Ecto neural progenitor cell (in vitro differentiated cells): ENCODE measurements at regions not wholly inside any gene's neighbourhood (a gene's known extent, or its start where the extent isn't known, plus 50 kb on each side); places are given as distances from the start of the nearest gene placed in this dataset.

Source experiments
- DNase-seq: peaks from one replicate; pipeline ENCODE4 v3.0.0-alpha.2; 2018; ENCODE audit warnings: low spot score

DNA sequence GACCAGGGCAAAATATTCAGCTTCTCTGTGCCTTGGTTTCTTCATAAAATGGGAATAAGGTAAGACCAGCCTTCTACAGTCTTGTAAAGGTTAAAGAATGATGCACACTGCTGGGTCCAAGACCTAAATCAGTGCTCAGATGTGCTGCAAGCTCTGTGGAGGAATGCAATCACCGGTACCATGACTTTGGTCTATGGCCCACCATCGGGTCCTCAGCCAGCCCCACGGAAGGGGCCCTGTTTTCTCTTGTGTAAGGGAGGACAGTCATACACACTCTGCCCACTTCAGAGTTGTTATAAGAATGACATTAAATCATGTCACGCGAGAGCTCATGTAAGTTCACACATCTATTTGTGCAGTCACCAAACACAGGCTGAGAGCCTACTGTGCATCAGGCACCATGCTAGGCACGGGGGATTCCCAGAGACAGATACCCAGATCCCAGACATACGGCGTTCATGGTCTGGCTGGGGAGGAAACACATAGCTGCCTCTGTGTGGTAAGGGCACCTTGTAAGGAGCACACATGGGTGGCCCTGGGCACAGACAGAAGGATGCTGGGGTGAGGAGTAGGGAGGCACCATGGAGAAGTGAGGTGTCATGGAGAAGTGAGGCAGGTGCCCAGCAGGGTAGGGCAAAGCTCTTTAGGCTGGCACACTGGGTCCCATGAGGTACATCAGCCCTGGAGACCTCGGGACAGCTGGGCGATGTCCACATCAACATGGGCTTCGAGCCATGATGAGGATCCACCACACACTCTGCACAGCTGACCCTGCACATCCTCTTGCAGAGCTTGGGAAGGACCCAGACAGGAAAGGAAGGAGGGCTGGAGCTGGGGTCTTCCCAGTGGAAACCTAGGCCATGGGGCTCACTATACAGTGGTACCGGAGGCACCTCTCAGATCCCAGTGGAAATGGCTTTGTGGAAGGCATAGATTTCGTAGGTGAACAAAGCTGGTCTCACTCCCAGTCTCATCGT is 190.4 kb upstream of the DIO3 start:
- no peak for DNase-seq

DNA sequence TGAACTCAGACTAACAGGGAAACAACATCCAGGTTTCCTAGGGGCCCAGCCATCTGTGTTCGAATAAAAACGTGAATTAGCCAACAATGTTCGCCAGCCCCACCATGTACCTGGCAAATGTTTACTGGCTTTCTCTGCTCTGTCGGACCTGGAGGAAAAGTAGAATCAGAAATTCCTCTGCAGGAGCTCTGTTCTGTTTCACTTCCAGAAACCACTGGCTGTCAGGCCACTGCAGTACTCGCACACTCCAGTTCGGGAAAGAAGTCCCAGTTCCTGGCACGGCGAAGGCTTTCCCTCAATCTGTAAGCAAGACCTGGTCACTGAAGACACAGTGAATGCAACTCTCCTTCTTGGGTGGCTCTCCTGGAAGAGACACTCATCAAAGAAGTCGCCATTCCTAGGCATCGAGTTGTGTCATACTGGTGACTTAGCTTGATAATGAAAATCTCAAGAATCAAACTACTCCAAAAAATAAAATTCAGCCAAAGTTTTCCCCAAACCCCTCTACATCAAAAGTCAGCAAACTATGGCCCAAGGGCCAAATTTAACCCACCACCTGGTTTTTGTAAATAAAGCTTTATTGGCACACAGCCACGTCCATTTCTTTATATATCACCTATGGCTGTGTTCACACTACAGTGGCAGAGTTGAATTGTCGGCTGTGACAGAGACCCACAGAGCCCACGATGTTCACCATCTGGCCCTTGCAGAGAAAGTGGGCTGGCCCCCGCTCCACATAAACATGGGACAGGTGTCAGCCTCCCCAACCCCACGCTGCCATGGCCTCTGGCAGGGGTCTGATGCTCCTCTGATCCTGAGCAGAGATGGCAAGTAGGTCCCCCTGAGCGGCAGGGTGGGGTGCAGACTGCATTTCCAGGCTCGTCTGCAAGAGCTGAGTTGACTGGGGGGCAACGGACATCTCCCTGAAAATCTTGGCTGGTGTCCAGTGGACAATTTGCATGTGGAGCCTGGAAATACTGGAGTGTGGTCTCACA is 189.2 kb upstream of the DIO3 start:
- DNase-seq: no peak

DNA sequence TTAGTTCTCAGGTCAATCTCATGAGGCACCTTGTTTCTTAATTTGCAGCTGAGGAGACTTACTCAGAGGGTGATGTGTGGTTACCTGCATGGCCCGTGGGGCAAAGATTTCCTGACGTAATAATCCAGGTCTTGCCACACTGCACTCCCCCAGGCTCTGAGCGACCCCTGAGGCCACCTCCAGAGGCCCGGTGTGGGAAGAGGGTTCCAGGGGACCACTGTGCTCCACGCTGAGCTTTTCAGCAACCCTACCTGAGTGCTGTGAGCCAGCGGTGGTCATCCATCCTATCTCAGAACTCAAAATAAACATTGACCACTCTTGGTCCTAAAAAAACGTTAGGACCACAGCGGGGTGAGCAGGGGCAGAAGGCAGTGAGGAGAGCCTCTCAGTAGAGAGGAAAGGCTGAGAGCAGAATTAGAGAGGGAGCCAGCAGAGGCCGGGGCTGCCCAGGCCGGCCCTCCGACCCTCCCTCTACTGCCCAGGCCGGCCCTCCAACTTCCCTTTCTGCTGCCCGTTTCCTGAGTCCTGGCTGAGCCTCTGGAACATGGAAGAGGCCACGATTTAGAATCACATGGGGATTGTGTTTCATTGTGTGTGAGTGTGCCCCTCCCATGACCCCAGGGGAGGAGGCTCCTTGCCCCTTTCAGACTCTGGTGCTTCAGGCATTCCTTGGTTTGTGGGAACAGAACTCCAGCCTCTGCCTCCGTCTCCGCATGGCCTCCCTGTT is 188.2 kb upstream of the DIO3 start:
- DNase-seq: no peak

DNA sequence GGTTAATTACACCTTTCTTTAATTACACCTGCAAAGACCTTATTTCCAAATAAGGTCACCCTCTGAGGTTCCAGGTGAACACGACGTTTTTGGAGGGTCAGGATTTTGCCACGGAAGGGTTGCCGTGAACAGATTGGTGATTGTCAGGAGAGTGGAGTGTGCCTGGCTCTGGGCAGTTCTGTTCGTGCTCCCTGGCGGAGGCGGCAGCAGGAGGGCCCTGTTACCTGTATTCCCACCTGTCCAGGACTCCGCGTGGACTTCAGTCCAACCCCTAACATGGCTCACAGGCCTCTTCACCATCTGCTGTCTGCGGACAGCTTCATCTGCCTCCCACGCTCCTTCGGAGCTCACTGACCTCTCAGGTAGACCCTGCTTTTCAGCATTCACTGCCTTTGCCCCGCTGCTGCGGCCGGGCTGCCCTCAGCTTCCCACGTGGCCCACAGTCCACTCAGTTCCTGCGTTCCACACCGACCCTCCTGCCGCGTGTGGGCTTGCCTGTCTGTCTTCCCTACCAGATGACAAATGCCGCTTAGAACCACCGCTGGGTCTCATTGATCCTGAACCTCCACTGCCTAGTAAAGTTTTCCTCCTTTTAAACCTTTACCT is 187.5 kb upstream of the DIO3 start:
- no peak for DNase-seq

DNA sequence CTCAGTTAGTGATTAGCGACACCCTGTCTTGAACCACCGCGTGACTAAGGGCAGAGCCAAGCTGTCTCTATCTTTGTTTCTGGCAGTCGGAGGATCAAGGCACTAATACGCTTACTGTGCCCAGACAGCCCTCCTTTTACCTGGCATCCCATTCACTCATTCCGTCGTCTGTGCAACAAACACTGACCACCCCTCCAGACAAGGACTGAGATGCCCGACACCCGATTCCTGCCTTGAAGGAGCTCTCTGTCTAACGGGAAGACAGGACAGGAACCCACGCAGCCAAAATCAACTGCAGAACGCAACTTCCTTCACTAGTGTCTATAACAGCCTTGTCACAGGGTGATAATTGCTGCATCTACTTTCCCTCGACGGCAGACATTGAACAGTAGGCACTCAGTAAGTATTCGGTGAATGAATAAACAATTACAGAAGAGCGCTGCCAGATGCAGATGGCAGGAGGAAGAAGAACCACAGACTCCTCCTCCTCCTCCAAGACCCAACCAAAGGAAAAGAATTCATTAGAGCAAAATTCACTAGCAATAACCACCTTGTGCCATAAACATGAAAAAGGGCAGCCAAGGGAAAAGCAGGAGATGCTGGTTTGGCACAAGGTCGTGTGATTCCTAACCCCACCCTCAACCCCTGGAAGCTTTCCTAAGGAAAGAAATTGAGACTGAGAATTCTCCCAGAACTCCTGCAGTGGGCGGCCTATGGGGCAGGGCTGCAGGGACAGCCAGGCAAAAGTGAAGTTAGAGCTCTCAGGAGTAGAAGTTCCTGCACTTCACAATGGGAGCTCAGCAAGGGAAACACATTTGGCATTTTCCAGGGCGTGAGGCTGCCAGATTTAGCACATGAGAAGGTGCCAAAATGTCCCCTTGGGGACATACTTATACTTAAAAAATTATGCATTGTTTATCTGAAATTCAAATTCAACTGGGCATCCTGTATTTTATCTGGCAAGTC is 186.6 kb upstream of the DIO3 start:
- DNase-seq: no peak

DNA sequence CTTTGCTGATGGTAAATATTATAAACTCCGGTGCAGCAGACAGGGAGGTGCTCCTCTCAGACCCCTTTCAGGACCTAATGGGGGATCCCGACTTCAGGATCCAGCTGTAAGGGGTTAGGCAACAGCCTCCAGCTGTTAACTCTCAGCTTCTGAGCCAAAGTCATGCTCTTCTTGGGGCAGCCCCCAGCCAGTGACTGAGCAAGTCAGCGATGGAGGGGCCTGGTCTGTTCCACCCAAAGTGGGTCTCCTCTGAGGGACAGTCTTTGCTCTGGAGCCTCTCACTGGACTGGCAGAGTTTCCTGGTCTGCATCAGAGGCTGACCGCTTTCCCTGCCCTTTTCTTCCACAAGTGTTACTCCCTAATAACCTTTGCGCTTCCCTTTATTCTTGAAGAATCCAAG is 184.2 kb upstream of the DIO3 start:
- DNase-seq: no peak

DNA sequence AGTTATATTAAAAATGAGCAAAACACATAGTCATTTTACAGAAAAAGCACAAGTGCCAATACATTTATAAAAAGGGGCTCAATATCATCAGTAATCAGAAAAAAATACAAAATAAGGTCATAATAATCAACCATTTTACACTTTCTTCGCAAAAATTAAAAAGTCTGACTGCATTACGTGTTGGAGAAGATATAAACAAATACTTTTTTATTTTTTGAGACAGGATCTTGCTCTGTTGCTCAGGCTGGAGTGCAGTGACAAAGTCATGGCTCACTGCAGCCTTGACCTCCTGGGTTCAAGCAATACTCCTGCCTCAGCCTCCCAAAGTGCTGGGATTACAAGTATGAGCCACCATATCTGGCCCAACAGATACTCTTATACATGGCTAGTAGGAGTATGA is 181.5 kb upstream of the DIO3 start:
- no peak for DNase-seq

DNA sequence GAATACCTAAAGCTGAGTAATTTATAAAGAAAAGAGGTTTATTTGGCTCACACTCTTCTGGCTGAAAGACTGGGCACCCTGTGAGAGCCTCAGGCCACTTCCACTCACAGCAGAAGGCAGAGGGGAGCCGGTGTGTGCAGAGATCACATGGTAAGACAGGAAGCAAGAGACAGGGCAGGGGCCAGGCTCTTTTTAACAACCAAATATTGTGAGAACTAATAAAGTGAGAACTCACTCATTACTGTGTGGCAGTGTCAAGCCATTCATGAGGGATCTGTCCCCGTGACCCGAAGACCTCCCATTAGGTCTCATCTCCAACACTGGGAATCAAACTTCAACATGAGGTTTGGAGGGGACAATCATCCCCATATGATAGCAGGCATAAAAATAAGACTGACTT is 180.8 kb upstream of the DIO3 start:
- no peak for DNase-seq

DNA sequence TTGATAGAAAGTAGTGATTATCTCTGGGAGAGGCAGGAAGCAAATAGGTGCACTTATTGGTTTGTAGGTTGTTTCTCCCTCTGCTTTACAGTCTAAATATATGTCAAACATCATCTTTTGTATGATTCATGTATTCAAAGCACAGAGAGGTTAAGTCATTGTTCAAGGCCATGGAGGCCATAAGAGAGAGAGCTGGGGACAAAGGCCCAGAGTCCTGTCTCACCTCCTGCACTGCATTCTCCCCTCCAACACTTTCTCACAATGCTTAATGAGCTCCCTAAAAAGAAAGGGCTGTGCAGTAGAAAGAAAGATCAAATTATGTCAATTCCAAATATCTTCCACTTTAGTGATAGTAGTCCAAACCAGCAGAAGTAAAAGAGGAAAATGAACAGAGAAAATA is 180.4 kb upstream of the DIO3 start:
- no peak for DNase-seq

DNA sequence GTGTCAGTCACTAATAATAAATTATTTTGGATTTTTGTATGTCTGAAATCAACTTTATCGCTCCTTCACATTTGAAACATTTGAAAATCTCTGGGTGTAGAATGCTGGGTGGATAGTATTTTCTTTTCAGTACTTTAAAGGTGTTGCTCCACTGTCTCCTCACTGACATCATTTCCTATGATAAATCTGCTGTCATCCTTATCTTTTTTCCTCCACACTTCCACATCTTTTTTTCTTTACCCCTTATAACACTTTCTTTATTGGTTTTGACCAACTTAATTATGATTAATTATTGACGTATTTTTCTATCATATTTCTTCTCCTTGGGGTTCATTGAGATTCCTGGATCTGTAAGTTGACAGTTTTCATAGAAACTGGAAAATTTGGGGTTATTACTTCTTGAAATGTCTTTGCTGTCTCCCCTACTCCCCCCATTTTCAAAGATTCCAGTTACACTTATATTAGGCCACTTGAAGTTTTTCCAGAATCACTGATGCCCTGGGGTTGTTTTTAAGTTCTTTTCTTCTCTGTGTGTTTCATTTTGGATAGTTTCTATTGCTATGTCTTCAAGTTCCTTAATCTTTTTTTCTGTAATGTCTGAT is 177.5 kb upstream of the DIO3 start:
- no peak for DNase-seq

DNA sequence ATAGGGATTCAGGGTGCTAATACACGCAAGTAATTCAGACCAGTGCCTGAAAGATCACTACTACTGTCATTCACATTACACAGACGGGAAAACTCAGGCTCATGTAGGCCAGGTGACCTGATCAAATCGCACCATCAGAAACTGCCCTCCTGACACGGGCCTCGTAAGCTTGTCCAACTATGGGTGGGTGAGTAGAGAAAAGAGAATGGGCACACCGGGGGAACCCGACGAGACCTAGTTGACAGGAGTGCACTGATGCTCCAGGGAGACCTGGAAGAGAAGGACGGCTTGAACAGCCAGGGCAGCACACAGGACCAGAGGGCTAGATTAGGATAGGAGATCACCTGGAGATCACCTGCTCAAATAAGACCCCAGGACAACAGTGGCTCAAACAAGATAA is 166.9 kb upstream of the DIO3 start:
- no peak for DNase-seq

DNA sequence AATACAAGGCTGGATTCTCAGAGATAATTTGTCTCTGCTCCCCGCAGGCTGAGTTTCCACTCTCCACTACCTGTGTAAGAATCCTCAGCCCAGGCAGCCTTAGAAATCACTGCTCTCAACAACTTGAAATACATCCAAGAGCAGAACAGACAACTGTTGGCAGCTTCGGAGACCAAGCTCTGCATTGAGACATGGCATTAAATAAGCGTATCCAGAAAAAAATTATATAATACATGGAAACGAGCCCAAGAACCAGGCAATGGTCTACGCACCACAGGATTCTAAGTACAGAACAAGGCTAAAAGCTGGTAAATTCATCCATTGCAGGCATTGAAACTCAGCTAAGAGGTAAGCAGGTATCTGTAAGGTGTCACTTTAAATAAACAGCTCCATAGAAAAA is 165.5 kb upstream of the DIO3 start:
- DNase-seq: no peak

DNA sequence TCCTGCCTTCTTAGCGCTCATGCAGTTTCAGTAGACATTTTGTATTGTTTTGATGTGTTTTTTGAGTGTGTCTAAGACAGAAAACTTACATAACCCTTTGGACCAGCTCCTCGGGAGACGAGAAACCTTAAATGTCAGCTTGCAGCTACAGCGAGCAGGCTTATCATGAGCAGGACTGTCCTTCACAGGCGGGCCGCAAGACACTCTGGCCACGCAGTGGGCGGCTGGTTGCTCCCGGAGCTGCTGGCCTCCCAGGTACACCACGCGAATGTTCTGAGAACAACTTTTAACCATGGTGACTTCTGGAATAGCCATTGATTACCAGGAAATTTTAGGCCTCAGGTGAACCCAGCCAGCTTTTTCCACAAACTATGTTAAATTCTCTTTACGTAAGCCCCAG is 164.1 kb upstream of the DIO3 start:
- DNase-seq: no peak

DNA sequence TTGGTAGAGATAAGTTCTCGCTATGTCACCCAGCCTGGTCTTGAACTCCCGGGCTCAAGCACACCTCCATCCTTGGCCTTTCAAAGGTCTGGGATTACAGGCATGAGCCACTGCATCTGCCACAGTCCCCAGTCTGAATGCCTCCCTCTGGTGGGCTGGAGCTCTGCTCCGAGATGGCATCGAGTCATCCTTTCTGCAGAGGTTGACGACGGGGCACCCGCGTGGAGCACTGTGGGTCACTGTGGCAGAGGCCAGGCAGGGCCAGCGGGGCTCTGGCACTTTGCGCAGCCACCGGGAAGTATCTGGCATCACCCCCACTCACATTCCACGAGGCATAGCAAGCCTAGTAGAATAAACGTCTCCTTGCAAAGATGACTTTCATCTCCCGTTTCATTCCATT is 163.3 kb upstream of the DIO3 start:
- no peak for DNase-seq

DNA sequence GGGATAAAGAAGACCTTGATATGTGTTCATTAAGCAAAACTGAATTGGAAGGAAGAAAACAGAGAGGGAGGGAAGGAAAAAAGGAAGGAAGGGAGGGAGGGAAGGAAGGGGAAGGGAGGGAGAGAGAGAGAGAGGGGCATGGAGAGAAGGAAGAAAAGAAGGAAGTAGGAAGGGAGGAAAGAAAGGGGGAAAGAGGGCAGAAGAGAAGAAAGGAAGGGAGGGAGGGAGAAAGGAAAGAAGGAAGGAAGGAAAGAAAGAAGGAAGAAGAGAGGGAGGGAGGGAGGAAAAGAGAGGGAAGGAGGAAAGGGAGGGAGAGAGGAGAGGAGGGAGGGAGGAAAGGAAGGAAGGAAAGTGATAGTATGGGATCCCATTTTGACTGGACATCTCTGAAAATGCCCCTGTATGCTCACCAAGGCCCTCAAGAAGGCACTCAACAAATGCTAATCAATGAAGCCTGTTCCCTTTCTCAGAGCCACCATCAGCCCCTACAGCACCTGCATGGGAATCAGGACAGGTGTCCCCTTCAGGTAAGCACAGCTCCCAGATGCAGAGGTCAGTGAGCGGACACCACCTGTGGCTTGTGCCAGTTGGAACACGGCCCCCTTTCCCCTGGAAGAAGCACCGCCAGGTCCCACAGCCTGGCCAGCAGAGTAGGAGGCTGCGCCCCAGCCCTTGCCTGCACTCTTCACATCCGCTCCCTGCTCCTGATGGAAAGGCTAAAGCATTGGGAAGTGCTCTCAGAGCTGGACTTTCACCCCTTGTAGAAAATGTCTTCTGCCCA is 161.4 kb upstream of the DIO3 start:
- no peak for DNase-seq

DNA sequence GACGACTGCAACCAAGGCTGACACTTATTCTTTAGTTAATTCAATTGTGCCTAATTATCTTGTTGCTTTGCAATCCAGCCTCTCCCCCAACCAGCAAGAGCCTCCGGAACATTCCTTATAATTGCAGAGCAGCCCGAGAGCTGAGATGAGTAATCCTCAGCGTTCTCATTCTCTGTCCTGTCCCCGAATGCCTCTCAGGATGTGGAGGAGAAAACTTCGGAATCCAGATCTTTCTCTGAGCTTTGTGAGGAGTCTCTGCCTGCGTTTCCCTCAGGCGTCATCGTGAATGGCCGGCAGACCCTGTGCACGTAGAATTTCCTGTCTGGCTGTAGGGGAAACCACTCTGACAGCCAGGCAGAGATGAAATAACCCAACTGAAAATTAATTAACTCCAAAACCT is 160.5 kb upstream of the DIO3 start:
- no peak for DNase-seq

DNA sequence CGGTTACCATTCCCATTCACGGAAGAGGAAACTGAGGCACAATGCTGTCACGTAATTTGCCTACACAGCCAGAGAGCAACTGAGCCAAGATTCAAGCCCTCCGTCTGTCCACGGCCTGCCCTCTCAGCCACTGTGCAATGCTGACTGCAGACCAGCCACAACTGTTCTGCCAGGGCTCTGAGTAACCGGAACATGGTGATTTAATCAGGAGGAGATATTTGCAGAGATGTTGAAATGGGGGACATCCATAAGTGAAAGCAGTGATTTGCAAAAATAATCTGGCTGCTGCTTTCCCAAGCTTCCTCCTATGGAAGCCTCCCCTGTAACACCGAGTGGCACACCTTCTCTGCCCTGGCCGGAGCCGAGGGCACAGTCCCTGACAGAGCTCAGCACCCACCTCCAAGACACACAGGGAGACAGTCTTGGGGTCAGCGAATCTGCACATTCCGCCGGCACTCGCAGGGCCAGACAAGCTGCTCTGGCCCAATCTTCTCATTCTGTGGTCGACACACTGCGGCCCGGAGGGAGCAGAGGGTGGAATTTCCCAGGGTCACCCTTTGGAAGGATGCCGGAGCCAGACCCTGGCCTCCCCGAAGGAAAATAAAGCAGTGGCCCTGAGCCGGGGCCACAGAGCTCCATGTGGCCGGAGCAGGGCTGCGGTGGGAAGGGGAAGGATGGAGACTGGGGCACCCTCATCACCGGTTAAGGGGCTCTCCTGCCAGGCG is 158.2 kb upstream of the DIO3 start:
- DNase-seq: no peak

DNA sequence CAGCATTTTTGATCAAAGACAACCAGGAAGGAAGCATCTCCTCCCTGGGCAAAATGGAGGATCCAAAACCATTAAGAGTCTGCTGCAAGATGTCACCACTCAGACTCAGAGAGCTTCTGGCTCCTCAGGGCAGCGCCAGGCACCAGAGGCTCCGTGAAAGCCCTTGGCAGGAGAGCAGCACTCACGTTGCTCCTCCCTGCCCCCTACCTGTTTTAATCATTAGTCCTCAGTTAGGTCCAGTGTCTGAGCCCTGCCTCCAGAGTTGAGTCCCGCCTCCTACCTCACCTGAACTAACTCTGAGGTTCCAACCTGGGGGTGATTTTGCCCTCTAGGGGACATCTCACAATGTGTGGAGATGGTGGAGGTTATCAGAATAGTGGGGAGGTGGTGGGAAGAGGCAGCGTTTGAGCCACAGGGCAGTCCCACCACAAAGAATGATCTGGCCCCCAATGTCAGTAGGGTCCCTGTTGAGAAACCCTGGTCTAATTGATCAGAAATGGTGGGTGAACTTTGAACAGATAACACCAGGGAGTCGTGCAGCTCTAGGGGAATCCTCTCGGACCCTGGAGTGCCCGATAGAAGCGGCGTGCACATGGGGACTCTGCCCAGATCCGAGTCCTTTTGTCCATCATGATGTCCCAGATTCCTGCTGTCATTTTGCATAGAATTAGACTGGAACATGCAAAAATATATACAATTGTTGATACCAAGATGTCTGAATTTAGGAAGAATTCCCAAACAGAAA is 156.7 kb upstream of the DIO3 start:
- DNase-seq: no peak
